GM21390 (cell line): ENCODE measurements at regions not wholly inside any gene's neighbourhood (a gene's known extent, or its start where the extent isn't known, plus 50 kb on each side); places are given as distances from the start of the nearest gene placed in this dataset.
"Not testable (repeated sequence)": the region's sequence is repeated elsewhere in the genome, so short reads cannot be mapped to it uniquely, and the experiment has no call there.

Source experiments
- ATAC-seq: cut with Tn5 transposase; IDR thresholded peaks from one replicate; pipeline ENCODE4 v1.9.1; 2021; ENCODE audit not compliant: unreplicated experiment

DNA sequence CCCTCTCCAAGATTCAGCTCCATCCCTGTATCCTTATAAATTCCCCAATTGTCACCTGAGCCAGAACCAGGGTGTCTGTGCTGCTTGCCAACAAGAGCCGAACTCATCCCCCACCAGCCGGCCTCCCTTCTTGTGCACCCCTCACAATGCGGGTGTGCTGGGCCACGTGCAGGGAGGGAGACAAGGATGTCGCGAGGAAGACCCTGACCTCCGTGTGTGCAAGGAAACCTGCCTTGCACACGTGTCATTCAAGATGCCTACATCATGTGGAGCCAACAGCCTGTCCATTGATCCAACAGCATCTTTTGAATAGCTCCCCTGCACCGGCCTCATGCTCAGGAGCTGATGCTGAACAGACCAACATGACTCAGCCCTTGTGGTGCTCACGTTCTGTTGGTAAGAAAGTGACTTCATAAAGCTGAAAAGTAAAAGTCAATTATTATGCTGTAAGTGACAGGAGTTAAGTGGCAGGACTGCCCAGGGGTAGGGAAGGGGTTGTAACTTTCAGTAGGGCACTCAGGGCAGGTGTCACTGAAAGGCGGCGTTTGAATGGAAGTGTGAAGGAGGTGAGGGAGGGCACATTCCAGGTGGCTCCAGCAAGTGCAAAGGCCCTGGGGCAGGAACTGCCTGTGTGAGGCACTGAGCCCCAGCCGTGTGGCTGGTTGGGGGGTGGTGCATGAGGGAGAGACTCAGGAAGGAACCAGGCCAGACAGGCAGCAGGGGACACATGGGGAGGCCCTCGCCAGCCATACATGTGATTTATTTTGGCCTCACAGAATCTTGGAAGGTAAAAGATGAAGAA, 302.2 kb downstream of the FOXL1 start:
- ATAC-seq, result no peak

DNA sequence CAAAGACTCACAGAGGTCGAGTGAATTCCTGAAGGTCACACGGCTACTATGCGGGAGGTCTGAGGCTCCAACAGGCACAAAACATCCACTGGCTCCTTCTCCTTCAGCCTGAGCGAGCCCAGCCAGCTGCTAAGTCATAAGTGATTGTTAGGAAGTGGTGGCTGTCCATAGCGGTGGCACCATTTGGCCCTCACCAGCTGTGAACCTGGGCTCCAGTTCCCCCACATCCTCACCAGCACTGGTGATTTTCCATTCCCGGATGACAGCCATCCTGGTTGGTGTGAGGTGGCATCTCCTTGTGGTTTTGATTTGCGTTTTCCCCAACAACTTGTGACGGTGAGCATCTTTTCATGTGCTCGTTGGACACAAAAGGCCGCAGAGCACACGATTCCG, 302.8 kb downstream of the FOXL1 start:
- ATAC-seq, result no peak

DNA sequence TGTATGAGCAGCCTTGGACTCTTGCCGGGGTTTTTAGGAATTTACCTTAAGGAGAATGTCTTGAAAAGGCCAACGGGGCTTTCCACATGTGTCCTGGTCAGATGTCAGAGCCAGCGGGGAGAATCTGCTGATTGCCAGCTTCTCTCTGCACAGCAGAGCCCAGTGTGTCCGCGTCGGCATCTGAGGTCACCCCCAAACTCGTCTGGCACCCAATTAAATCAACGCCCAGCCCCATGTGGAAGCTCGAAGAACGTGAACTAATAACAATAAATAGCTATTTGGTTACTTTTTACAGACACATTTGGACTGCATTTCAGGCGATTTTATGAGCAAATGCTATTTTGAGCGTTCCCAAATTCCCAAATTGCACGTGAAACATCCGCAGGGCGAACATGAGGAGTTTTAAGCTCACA, 303.5 kb downstream of the FOXL1 start:
- no peak for ATAC-seq

DNA sequence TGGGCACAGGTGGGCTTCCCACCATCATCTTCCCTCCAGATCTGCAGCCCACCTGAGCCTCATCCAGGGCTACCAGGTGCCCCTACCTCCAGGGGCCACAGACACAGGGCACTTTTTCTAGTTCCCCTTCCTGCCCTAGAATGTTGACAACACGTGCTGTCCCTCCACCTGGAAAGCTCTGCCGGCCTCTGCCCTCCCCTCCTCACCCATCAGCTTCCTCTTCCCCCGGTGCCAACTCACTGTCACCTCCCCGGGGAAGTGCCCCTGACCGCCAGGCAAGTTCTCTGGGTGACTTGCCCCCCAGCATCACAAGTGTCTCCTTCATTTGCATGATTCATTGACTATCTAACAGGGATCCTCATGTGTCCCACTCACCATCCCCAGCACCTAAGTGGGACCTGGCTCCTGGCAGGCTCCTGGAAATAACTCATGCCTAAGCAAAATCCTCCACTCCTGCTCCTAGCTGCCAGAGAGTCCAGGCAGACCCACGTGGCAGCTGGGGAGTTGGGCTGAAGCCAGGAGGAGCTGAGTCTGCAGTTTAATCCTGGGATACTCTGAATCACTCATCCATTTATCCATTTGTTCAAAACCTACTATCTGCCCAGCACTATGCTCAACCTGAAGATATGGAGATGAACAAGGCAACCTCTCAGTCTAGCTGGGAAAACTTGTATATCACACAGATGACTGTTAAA, 304.4 kb downstream of the FOXL1 start:
- ATAC-seq, result no peak

DNA sequence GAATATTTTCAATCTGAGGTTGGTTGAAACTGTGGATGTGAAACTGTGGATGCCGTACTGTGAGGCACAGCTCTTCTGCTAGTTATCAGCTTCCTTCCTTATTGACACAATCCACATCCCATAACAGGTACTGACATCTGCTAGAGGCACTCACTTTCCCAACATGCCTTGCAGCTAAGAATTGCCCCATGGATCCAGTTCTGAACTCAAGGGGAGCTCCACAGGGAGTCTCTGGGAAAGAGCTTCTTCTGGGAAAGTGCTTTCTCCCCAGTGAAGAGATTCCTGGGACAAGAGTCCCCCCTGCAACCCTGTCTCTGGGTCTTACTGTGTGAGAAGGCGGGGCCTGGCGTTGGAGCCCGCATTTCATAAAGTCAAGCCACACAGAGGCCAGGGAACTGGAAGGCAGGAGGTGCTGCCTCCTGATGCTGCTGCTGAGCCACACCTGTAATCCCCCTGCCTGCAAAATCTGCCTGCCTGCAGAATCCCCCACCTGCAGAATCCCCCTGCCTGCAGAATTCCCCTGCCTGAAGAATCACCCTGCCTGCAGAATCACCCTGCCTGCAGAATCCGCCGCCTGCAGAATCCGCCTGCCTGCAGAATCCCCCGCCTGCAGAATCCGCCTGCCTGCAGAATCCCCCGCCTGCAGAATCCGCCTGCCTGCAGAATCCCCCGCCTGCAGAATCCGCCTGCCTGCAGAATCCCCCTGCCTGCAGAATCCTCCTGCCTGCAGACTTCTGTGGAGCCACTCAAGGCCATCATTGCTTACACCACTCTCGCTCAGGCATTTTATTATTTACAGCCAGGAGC, 305.4 kb downstream of the FOXL1 start:
- no peak for ATAC-seq

DNA sequence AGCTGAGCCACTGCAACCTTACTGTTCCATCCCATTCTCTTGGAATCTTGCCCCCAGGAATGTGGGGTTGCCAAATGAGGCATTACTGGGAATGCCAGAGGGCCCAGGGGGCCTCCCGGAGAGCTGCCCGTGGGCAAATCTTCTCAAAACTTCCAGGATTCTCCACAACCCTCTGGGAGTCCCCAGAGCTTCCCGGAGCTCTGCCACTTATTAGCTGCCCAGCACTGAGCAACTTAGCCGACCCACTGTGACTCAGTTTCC, 306.0 kb downstream of the FOXL1 start:
- ATAC-seq, result no peak

DNA sequence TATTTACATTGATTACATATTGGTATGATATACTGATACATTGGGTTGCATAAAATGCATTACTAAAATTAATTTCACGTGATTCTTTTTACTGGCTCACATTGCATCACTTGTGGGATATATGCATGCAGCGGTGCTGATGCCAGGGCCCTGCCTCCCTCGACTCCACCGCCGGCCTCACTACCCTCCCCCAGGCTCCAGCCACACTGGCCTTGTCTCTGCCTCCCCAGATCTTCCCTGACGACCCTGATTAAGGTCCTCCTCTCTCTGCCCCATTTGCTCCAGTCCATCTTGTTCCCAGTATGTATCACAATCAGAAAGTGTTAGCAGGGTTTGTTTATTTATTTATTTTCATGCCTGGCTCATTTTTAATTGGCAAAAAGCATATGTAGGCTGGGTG, 306.8 kb downstream of the FOXL1 start:
- no peak for ATAC-seq

DNA sequence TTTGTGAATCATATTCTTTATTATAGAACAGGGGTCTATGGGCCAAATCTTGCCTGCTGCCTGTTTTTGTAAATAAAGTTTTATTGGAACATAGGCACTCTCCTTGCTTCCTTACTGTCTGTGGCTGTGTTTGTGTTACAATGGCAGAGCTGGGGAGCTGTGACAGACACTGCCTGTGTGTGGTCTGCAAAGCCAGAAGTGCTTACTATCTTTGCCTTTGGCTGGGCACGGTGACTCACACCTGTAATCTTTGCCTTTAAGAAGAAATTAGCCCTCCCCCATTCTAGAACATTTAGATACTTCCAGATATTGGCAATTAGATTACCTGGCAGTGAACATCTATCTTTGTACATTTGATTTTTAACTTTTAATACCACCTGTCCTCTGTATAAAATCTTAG, 308.3 kb downstream of the FOXL1 start:
- no peak for ATAC-seq

DNA sequence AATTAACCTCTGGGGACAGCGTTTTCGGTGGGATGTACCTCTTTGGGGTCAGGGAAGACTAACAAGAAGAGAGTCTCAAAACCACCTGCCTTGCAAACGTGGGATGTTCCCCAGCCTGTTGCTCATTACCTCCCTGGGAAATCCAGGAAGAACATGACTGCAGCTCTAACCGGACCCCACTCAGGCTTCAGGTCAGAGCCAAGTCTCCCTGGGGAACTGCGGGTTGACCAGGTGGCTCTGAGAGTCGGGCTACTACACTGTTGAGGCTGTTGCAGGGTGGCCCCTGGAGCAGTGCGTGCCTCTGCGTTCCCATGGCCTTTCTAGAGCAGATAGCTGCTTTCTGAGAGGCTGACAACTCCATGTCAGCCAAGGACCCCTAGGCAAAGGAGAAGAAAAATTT, 309.1 kb downstream of the FOXL1 start:
- no peak for ATAC-seq

DNA sequence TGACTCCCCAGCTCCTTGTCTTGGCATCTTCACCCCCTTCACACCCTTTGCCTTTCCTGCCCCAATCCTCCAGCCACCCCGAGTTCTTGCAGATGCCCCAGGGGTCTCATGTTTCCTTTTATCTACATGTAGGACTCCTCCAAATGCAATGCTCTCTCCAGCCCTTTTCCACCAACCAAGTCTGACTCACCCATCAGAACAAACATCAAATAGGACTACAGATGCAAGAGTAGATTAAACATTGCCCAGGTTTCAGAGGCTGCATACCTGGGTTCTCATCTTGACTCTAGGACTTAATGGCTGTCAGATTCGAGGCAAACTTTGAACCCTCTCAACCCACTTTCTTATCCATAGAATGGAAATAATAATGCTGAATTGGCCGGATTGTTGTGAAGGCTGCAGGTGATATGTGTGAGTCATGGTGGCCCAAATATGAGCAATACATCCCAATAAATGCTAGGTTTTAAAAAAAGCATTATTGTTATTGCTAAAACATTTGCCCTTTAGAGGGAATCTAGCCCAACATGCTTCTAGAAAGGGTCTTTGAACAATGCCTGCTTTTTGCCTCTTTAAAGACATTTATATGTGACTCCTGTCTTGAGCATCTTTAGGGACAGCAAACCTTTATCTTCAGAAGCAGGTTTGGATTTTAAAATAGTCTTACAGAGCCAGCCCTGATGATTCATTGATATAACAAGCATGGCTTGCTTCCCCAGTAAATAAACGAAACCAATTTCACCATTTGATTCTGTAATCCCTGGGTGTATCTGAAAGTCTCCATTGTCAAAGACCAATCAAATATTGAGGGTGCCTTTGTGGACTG, 310.1 kb downstream of the FOXL1 start:
- no peak for ATAC-seq

DNA sequence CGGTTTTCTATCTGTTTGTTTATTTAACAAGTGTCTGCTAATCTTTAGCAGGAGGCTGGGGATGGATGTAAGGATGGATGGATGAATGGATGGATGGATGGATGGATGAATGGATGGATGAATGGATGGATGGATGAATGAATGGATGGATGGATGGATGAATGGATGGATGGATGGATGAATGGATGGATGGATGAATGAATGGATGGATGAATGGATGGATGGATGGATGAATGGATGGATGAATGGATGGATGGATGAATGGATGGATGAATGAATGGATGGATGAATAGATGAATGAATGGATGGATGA, 310.7 kb downstream of the FOXL1 start:
- ATAC-seq, result not testable (repeated sequence)

DNA sequence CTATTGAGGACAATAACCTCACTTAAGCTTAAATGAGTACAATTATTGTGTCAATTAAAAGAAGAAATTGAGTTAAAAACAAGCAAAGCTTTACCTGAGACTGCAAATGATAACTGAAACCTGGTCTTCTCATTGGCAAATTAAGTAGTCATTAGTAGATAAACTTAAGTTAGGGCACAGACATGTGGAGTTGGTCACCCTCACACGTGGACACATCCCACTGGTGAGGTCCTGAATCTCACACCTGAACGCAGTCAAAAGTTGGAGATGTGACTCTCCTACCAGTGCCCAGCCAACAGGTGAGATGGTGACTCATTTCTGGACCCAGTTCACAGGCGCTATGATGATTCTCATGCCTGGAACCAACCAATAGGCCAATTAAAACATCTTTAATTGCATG, 311.6 kb downstream of the FOXL1 start:
- ATAC-seq, result no peak

DNA sequence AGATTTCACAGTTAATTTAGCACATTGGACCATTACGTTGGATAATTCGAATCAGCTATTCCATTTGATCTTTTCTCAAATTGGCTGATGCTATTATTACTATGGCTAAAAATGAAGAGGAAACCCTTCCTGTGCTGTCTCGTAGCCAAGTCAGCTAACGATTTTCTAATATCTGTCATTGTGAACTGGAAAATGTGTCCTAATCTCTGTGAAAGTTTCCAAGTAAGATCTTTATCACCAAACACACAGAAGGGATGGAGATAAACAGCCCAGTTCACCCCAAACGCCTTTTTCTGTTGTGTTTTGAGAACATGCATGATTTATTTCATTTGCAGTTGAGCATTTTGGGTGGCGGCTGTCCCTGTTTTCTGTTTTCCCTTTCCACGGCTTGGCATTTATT, 312.8 kb downstream of the FOXL1 start:
- ATAC-seq, result no peak

DNA sequence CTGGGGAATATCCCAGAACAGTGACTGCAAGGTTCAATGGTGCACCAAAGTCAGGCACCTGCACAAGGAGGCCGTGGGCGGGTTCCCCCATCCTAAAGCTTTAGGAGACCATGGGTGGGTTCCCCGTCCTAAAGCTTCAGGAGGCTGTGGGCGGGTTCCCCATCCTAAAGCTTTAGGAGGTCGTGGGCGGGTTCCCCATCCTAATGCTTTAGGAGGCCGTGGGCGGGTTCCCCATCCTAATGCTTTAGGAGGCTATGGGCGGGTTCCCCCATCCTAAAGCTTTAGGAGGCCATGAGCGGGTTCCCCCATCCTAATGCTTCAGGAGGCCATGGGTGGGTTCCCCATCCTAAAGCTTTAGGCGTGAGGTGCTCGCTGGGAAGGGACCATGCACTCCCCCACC, 313.3 kb downstream of the FOXL1 start:
- no peak for ATAC-seq

DNA sequence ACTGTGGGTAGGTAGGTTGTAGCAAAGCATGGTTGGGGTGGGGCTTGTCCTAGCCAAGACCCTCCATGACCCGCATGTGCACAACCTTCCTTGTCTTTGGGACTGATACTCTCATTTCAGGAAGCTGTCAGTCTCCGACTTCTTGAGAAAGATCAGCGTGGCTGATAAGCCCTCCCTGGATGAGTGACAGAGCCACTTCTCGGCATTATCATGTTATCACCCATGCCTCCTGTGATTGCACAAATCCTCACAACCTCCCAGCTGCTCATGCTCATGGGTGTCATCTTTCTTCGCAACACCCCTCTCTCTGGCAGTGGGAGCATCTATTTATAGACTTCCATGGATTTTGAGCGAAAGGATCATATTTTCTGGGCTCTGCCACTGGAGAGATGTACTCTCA, 314.2 kb downstream of the FOXL1 start:
- no peak for ATAC-seq

DNA sequence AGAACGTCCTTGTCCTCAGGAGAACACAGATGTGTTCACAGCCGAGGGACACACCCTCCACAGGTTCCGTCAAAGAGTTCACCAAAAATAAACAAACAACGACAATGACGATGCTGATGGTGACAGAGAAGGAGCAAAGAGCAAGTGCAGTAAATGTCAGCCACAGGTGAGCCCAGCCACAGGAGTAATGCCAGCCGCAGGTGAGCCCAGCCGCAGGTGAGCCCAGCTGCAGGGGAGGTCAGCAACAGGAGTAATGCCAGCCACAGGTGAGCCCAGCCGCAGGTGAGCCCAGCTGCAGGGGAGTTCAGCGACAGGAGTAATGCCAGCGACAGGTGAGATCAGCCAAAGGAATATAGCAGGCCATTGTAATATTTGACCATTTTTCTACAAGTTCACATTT, 315.2 kb downstream of the FOXL1 start:
- ATAC-seq, result no peak

DNA sequence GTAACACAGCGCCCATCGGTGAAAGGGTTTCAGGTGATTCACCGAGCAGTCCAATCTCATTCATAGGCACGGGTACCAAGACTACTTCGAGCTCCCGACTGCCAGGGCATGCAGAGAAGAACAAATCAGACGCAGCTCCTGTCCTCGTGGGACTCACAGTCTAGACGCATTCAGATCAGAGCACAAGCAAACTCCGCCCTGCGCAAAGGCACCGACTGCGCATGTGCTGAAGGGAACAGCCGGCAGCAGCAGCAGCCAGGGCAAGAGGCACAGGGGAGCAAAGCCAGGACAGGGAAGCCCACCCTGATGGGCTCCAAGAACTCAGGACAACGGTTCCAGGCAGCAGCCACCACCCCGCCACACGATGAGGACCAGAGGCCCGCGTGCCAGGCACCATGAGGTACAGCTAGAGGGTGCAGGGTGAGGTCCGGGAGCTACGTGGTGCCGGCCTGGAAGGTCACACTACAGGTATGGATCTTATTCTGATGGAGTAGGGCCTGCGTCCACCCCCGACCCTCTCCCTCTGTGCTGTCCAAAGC, 315.7 kb downstream of the FOXL1 start:
- no peak for ATAC-seq

DNA sequence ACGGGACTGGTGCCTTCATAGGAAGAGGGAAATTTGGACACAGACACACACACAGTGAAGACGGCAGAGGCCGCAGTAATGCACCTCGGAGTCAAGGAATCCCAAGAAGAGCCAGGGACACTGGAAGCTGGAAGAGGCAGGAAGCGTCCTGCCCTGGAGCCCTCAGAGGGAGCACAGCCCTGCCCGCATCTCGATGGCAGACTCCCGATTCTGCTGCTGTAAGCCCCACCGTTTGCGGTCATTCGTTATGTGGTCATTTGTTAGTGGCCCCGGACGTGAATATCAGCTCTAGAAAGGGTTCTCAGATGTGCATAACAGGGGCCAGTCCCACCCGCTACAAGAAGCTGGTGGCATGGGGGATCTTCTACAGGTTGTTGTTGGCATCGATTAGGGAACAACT, 316.6 kb downstream of the FOXL1 start:
- no peak for ATAC-seq

DNA sequence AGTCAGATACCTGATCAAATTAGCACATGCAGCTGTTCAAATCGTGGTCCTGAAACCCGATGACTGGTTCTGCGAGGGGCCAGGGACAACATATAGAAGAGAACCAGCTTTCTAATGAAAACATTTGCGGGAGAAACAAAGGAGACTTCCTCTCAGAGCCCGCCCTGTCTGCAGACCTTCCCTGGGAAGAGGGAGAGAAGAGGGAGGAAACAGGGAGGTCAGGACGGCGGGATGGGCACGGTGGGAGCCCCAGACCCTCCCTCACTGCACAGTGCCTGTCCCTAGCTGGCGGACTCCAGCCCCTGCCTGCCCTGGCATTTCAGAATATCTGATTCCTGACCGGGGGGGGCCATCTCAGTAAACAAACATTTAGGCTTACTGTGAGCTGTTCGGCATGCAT, 317.3 kb downstream of the FOXL1 start:
- ATAC-seq, result no peak

DNA sequence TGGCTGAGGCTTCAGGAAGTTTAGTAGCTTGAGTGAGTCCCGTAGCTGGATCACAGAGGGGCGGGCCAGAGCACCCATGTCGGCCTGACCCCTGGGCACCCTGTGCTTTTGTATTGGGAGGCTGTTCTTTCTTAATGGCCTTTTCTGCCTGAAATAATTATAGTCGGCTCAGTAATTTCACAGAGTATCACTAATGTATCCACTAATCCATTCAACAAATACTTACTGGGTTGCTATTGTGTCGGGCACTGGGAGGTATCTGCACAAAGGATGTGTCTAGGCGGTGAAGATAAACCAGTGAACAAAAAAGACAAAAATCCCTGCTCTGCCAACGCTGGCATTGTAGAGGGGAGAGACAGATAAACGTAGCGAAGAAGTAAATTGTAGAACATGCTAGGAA, 318.6 kb downstream of the FOXL1 start:
- no peak for ATAC-seq

DNA sequence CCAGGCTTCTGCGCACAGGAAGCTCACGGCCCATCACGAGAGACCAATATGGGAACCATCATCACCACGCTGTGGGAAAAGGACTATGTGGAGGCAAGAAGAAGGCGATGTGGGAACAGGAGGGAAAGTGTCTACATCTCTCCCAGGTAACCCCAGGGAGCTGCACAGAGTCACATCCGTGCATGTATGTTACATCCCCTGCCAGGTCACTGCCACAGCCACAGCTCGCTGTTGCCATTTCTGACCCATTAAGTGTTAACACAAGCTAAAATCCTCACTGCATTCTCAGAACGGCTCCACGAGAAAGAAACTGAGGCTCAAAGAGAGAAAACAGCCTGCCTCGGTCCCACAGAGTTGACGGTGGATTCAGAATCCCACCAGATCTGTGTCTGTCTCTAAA, 319.1 kb downstream of the FOXL1 start:
- no peak for ATAC-seq
